Heart left ventricle (tissue), 16 donors: ENCODE measurements at regions not wholly inside any gene's neighbourhood (a gene's known extent, or its start where the extent isn't known, plus 50 kb on each side); places are given as distances from the start of the nearest gene placed in this dataset.

Experiments
- ATAC-seq, 4 donors: fragments of 200-7000 bp; cut with Tn5 transposase; one replicate each; pipeline ENCODE4 v1.9.1; 2020 to 2022; ENCODE audit warnings: moderate library complexity in 4 of 4, mild to moderate bottlenecking in 3 of 4, moderate number of reproducible peaks in 1 of 4
- DNase-seq, 5 donors: peaks; one replicate each; pipeline ENCODE4 v3.0.0-alpha.2; 2020
- H3K27ac ChIP-seq, 12 donors: fragments of 200-600 bp; sonication (generic) in 4 of 12; one replicate each; pipeline versions ENCODE4 v1.5.0 to v1.8.0; 2016 to 2022; ENCODE audit warnings: mild to moderate bottlenecking in 2 of 12
- H3K27me3 ChIP-seq, 9 donors: fragments of 200-600 bp; sonication (generic) in 2 of 9; one replicate each; pipeline versions ENCODE4 v1.5.1 to v1.8.0; 2016 to 2022; ENCODE audit warnings: mild to moderate bottlenecking in 3 of 9
- H3K36me3 ChIP-seq, 9 donors: fragments of 200-600 bp; sonication (generic) in 2 of 9; one replicate each; pipeline versions ENCODE4 v1.5.0 to v1.8.0; 2018 to 2022; ENCODE audit warnings: mild to moderate bottlenecking in 2 of 9
- H3K4me1 ChIP-seq, 12 donors: fragments of 200-600 bp; sonication (generic) in 4 of 12; one replicate each; pipeline versions ENCODE4 v1.5.0 to v1.8.0; 2016 to 2022; ENCODE audit warnings: mild to moderate bottlenecking in 3 of 12
- H3K4me3 ChIP-seq, 12 donors: fragments of 200-600 bp; sonication (generic) in 4 of 12; one replicate each; pipeline versions ENCODE4 v1.5.0 to v1.8.0; 2017 to 2022; ENCODE audit warnings: mild to moderate bottlenecking in 9 of 12, moderate library complexity in 4 of 12
- H3K9me3 ChIP-seq, 12 donors: fragments of 200-600 bp; sonication (generic) in 4 of 12; one replicate each; pipeline versions ENCODE4 v1.5.0 to v1.8.0; 2016 to 2022; ENCODE audit warnings: mild to moderate bottlenecking in 1 of 12
- POLR2A ChIP-seq, 2 donors: fragments of 450-650 bp; IDR thresholded peaks; one replicate each; pipeline ENCODE4 v1.6.1; 2017; ENCODE audit warnings: antibody characterized with exemption in 2 of 2, mild to moderate bottlenecking in 2 of 2, moderate library complexity in 2 of 2
- whole genome bisulfite sequencing, 4 donors: extraction: QIAGEN DNeasy Blood & Tissue Kit in 2 of 4; methylation state at CpG; one replicate each; pipeline versions ENCODE4 v1.1.5 to v1.1.7; 2013 to 2018; 5-methylcytosine and 5-hydroxymethylcytosine counted together
- intact Hi-C, 10 donors: fragments of 100-400 bp; cut with DNase I; formaldehyde crosslinking; loops; one replicate each; pipeline versions ENCODE4 v1.11.1 to v1.14.2; 2022
- TF ChIP-seq, protein P1 (sequence below), 12 donors: fragments of 200-600 bp; sonication (generic) in 4 of 12; IDR thresholded peaks; one replicate each; pipeline versions ENCODE4 v1.5.0 to v1.8.0; 2018 to 2022; ENCODE audit warnings: antibody characterized with exemption in 12 of 12, mild to moderate bottlenecking in 5 of 12
- donor health status: ischemic (EF 13 %, LVEDD 7.1; RV severe dilation, severe dysfunction).
- donor health status: healthy with polysubstance abuse.
- donor health status: DM: no; HTN: yes; CAD: no.
- donor health status: DM: no; HTN: no; CAD: no.
- donor health status: ischemic (EF 25% LVEDD 6.9; RV normal size, moderate dysfunction).
- donor health status: ischemic (EF 25% LVEDD 5.7; RV mildly dilated, moderate dysfunction).
- donor health status: healthy.
- donor health status: DM: yes; HTN: yes; CAD: no.
- donor health status: ischemic (EF 35%, LVEDD 5.7; RV mildly dilated, moderate dysfunction).
- donor health status: nonischemic (EF 11% LVEDD 7.7; RV severe dilation, severe dysfunction).
- donor health status: DM: yes; HTN: yes; CAD: no.
- donor health status: PGD.
- donor health status: ischemic (EF 29% LVEDD 5.4; RV normal size, mild dysfunction).
- donor health status: nonischemic (EF 23%, LVEDD 6.1; RV moderate dilation, normal function).

DNA sequence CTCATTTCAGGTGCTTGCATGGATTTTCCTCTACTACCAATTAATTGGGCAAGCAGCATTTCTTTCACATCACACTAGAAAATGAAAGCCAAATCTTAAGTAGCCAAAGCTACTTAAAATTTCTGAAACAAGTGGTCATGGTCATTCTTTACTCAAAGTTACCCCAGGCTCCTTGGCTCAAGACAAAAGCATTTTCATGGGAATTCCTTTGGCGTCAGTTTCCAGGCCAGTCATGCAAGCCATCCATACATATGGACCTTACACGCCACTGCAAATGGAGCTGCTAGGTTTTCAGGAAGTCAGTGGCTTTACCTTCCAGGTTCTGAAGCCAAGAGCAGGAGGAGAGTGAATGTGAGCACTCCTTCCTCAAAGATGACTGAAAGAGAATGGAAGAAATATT lies 83.7 kb upstream of the IL12A start:
- Histone ChIP-seq H3K4me3 (no peak overlapping the region), H3K27me3 (no peaks in the 10 kb centered on the region), H3K36me3 (no peaks in the 10 kb centered on the region), H3K27ac (no peak overlapping the region), H3K9me3 (no peaks in the 10 kb centered on the region), H3K4me1 (peaks cover 0 to 12% (median 0%) of the 10 kb centered on the region in 12 donors)
- intact Hi-C loops = no loop called here
- DNase-seq (no peak), ATAC-seq (no peak)
- TF ChIP-seq, protein P1, sequence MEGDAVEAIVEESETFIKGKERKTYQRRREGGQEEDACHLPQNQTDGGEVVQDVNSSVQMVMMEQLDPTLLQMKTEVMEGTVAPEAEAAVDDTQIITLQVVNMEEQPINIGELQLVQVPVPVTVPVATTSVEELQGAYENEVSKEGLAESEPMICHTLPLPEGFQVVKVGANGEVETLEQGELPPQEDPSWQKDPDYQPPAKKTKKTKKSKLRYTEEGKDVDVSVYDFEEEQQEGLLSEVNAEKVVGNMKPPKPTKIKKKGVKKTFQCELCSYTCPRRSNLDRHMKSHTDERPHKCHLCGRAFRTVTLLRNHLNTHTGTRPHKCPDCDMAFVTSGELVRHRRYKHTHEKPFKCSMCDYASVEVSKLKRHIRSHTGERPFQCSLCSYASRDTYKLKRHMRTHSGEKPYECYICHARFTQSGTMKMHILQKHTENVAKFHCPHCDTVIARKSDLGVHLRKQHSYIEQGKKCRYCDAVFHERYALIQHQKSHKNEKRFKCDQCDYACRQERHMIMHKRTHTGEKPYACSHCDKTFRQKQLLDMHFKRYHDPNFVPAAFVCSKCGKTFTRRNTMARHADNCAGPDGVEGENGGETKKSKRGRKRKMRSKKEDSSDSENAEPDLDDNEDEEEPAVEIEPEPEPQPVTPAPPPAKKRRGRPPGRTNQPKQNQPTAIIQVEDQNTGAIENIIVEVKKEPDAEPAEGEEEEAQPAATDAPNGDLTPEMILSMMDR (IDR thresholded peaks at IDR 0.05) = no peak
- 91 to 100% (median 93%) methylated on average over 2 of the region's 2 CpGs for WGBS, 4 donors

DNA sequence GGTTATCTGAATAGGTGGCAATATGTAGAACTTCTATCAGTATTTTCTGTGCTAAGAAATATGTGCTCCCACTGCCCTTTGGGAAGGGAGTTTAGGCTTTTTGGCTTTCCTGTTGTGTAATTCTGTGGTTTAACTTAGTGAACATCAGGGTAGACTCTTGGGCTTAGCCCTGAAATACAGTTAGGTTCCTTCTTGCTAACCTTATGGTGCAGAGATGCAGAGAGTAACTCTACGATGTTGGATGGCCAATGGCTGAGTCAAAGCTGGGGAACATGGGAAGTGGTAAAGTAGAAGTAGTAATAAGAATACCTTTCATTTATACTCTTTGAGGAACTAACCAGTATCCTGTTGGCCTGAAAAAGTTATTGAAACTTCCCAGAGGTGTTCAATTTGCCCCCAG lies 80.8 kb upstream of the IL12A start:
- no peak for TF ChIP-seq POLR2A (IDR thresholded peaks at IDR 0.05)
- TF ChIP-seq, protein P1 (IDR thresholded peaks at IDR 0.05) = no peak
- ATAC-seq (no peak), DNase-seq (no peak)
- no peaks in the 10 kb centered on the region for H3K9me3 ChIP-seq
- no peaks in the 10 kb centered on the region for H3K27me3 ChIP-seq
- WGBS, 4 donors = 88 to 93% (median 90%) methylated on average over 1 of the region's 1 CpG
- H3K36me3 ChIP-seq = no peaks in the 10 kb centered on the region
- H3K4me3 ChIP-seq = no peak overlapping the region
- H3K4me1 ChIP-seq = peaks cover 0 to 28% (median 6%) of the 10 kb centered on the region in 12 donors
- intact Hi-C loops = no loop called here
- H3K27ac ChIP-seq = no peak overlapping the region

DNA sequence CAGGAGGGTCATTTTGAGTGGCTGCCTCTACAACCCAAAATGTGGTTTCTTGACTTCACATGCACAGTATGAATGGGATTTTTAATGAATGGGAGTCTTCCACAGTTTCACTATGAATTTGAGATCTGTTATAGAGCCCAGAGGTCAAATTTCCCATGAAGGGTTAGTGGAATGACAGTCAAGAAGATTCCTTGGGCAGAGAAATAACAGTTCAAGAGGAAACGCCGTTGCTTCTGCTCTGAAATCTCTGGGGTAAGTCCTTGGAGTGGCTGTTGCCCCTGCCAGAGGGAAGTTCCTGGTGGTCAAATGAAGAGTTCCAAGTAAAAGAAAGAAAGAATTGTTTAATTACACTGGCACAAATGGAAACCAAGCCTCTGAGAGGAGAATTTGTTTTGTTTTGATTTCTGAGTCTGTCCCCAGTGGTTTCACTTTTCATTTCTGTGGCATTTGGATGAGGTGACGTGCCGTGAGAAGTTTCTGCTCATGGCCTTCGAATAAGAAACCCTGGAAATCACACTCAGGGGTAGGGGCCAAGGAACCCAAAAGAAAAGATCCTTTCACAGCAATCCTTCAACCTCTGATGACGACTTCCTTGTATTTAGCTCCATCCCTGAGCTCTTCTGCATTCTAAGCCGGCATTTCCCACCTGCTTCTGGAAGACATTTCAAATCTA lies 77.5 kb upstream of the IL12A start:
- Histone ChIP-seq H3K4me1 (peaks cover 0 to 17% (median 6%) of the 10 kb centered on the region in 12 donors), H3K27me3 (no peaks in the 10 kb centered on the region), H3K27ac (peak overlapping the region in 10 of 12 donors; percentile 6 to 82 (median 58)), H3K9me3 (no peaks in the 10 kb centered on the region), H3K4me3 (peak overlapping the region in 11 of 12 donors; percentile 15 to 49 (median 36)), H3K36me3 (no peaks in the 10 kb centered on the region)
- WGBS, 4 donors = 35 to 53% (median 42%) methylated on average over 7 of the region's 7 CpGs
- peak in 2 of 4 donors; percentile 43 to 45 for ATAC-seq
- no peak for TF ChIP-seq POLR2A (IDR thresholded peaks at IDR 0.05)
- TF ChIP-seq, protein P1 (IDR thresholded peaks at IDR 0.05) = no peak
- intact Hi-C loops = no loop called here
- DNase-seq = no peak

- H3K4me3 ChIP-seq = peak overlapping the region in 10 of 12 donors; percentile 18 to 49 (median 37)
These were observed 77.0 kb upstream of the IL12A start for GRCh38 chr3:159911664-159912037.

More at GRCh38 chr3:159911664-159912037, 77.0 kb upstream of the IL12A start:
- no peaks in the 10 kb centered on the region for H3K36me3 ChIP-seq
- no peak for ATAC-seq
- no peaks in the 10 kb centered on the region for H3K9me3 ChIP-seq
- H3K27me3 ChIP-seq = no peaks in the 10 kb centered on the region
- H3K27ac ChIP-seq = peak overlapping the region in 10 of 12 donors; percentile 6 to 82 (median 58)
- TF ChIP-seq, protein P1 (IDR thresholded peaks at IDR 0.05) = no peak
- TF ChIP-seq POLR2A (IDR thresholded peaks at IDR 0.05) = no peak
- 86 to 91% (median 88%) methylated on average over 2 of the region's 2 CpGs for WGBS, 4 donors
- DNase-seq = no peak
- H3K4me1 ChIP-seq = peaks cover 0 to 17% (median 6%) of the 10 kb centered on the region in 12 donors
- intact Hi-C loops = no loop called here
